ELR (cell line): ENCODE measurements at regions not wholly inside any gene's neighbourhood (a gene's known extent, or its start where the extent isn't known, plus 50 kb on each side); places are given as distances from the start of the nearest gene placed in this dataset.
A peak's percentile ranks its signal among the peaks of the same experiment; 100 is the strongest.
"Not testable (repeated sequence)": the region's sequence is repeated elsewhere in the genome, so short reads cannot be mapped to it uniquely, and the experiment has no call there.

Experiments
- DNase-seq: peaks from one replicate; pipeline ENCODE4 v3.0.0-alpha.2; 2015; ENCODE audit warnings: low read depth

DNA sequence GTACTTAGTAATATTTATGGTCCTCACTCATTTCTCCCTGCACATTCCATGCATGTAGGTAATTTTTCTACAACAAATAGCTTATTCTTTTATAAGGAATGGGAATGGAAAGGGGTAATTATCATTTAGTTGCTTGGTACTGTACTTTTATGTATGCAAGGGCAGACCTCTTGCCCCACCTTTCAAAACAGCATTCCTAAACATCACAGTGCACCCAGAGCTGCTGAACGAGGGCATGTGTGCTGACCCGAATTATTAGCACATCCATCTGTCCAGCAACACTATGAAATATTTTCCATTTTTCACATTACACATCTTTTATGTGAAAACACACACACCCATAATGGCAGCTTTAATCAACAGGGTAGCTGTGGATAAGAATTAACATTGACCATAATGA lies 228.6 kb upstream of the ARRDC3 start:
- no peak for DNase-seq

DNA sequence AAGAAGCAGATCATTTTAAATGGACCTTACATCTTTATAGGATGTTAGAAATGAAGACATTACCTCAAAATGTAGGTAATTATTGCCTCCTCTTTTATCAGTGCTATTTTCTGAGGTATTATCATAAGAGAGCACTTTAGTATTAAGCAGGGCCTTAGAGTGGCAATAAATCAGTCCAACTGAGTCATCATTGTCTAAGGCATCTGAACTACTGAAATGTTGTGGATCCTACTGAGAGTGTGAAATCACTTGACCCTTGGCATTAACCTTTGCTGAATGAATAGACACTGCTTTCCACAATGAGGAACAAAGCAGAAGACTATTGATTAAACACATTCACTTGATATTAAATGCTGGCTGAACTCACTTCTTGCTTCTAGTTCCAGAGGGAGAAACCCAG lies 224.6 kb upstream of the ARRDC3 start:
- DNase-seq: peak; percentile 3

DNA sequence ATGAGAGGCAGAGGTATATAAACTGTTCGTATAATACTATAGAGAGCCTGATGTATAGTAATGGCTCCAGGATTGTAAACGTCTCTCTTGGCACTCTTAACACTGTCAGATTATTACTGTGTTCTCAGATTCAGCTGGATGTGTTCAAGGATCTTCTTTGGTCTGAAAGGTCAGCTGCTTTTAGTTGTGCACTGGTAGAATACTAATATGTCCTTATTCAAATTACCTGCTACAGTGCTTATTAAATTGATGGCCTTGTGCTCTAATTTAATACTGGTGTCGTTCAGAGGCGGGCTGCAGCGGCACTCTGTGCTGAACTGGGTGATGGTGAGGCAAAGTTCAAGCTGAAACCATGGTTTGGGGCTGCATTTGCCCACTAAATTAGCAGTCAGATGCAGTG lies 216.7 kb upstream of the ARRDC3 start:
- no peak for DNase-seq

DNA sequence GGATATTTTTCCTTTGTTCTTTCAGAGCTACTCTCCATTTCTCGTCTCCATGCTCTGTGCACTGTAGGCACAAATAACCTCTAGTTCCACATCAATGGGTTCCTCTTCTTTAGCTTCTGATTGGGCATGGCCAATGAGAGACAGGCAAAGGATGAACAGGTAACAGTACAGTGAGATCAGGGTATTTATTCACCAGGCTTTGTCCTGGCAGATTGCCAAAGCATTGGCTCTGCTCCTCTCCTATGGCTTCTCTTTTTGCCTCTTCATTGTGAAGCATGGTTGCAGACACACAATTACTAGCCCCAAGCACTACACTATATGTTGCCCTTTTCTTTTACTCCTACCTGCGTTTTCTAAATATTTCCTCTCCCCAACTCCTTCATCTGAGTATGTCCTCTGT lies 215.1 kb upstream of the ARRDC3 start:
- DNase-seq: no peak

DNA sequence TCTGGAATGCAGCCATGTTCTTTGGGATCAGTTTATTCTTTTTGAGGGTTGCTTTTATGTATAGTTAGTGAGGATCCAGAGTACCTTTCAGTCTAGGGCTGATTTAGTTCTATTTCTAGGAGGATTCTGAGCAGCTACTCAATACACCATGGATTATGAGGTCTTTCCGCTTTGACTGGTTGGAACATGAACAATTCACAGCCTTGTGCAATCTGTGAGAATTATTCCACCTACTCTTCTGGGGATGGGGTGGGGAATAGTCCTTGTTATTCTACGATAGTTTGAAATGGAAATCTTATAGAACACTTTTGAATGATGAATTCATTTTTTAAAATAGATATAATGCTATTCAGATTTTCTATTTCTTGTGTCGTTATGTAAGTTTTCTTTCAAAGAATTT lies 212.3 kb upstream of the ARRDC3 start:
- DNase-seq: no peak

DNA sequence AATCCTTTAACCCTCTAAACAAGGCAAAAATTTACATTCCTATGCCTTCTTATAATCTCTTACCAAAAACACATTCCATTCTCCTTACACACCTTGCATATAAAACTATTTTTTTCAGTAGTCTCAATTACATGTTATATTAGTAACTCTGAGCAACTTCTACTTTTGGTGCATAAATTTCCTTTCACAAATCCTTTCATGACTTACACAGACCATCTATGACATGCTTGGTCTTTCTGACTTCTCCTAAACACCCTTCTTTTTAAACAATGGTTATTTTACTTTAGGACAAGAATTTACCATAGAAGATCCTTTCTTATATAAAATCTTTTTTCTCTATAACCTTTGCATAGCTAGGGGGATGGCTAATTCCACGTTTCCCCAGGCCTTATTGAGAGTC lies 208.0 kb upstream of the ARRDC3 start:
- peak; percentile 31 for DNase-seq

DNA sequence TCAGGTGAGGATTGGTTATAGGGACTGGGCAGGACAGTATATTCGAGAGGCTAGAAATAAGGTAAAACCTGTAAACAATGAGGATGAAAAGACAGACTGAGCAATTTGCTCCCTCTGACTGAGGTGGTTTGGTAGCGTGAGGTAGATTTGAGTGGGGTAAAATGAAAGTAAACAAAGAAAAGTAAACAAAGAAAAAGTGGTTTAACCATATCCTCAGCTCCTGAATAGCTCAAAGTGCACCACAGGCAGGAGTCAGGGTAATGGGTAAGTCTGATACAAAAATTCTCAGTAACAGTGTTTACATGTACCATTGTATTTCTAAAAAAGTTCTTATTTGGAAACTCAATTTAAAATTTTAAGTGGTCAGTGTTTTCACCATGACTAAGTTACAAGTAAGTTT lies 203.1 kb upstream of the ARRDC3 start:
- no peak for DNase-seq

DNA sequence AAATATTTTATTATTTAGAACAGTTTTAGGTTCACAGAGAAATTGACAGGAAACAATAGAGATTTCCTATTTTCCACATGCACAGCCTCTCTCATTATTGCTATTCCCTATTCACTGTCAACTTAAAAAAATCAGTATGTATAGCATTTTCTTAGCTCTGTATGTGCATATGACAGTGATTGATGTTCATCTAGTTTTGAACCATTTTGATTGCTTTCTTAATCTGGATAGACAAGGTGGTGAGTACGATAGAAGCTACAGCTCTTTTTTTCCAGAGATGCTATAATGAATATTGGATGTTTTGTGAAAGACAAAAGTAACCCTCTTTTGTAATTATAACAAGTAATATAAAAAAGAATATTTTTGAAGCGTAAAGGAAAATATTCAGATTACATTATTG lies 201.2 kb upstream of the ARRDC3 start:
- DNase-seq: no peak

DNA sequence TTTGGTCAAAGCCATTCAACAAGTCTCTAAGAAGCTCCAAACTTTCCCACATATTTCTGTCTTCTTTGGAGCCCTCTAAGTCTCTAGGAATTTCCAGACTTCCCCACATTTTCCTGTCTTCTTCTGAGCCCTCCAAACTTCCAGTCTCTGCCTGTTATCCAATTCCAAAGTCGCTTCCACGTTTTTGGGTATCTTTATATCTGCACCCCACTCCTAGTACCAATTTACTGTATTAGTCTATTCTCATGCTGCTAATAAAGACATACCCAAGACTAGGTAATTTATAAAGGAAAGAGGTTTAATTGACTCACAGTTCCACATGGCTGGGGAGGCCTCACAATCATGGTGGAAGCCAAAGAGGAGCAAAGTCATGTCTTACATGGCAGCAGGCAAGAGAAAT lies 182.9 kb upstream of the ARRDC3 start:
- DNase-seq: not testable (repeated sequence)

DNA sequence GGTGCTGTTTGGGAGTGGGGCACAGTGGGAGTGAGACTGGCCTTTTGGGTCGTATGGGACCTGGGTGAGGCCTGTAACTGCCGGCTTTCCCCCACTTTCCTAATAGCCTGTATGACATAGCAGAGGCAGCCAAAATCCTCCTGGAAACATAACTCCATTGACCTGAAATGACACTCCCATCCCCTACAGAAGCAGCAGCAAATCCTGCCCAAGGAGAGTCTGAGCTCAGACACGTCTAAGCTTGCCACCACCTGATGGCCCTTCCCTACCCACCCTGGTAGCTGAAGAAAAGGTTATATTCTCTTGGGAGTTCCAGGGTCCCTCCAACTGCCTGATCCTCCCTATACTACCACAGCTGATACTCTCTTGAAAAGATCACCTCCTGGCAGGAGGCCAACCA lies 179.8 kb upstream of the ARRDC3 start:
- DNase-seq: no peak

DNA sequence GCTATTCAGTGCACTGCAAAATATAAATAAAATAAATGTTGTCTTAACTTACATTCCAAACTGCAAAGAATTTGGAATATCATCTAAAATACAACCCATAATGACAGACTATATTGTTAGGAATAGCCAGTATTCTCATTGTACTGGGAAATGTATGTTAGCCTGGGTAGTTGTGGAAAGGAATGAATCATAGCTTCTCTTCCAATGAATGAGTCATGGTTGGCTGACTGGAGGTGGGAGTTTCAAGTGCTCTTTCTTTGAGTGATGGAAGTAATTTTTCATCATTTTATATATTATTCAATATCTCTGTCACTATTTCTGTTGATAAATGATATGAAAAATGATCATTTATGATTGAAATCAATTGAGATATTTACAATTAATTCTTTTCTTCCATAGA lies 158.6 kb upstream of the ARRDC3 start:
- peak; percentile 63 for DNase-seq

DNA sequence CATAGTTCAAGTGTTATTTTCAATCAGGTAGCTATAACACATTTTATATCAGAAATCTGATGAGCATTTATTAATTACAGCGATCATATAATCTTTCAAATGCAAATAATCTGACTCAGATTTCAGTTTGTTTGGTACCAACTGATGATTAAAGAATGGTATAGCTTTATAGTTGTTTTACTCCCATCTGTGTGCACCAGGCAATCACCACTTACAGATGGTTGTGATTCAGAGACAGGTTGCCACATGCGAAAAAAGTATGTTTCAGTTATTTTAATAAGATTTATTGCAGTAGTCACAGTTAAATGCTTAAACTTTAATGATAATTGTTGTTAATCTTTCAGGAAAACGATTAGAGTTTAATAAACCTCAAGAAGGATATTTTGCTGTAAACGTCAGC lies 155.1 kb upstream of the ARRDC3 start:
- no peak for DNase-seq

DNA sequence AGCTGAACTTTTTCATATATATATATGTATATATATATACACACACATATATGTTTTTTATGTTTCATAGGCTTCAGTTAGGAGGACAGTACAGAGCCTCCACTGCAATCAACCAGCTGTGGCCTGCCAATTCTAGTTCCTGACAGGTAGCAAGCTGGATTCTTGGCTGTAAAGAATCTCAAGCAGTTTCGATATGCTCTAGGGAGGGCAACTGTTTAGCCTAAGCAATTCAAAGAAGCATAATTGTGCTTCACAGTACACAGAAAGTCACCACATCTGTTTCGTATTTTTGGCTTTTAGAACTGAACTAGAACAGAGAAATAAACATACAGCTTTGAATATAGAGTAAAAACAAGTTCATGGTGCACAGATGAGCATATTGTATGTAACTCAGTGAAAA lies 152.4 kb upstream of the ARRDC3 start:
- no peak for DNase-seq

DNA sequence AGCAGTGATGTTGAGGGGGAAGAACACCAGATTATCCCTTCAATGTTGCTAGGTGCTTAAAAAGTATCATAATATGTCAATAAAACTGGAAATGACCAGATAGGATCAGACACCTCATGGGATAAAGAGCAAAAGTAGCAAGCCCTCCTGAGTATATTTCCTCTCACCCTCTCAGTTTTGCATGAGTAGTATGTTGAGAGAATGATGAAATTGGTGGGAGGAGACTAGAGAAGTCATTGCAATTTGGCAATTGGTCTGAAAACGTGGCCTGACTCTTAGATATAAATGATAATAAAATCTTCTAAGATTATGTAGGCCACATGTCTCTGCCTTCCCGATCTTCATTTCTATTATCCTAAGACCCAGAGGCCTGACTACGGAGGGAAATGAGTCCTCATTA lies 151.2 kb upstream of the ARRDC3 start:
- DNase-seq: no peak

DNA sequence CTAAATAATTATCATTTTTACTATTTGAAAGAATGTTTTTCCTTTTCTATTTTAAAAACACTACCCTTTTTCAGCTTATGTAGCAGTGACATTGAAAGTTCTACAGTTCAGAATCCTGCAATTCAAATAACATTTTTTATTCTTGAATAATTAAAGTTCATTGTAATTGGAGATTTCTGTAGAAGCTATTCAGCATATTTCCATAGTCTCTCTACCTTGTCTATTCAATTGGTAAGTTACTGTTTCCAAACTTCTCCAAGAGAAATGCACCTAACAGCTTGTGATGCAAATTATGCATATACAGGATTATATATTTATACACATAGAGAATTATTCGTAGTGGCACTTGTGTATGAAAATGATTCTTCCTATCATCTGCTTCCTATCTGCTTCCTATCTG lies 149.7 kb upstream of the ARRDC3 start:
- DNase-seq: no peak

DNA sequence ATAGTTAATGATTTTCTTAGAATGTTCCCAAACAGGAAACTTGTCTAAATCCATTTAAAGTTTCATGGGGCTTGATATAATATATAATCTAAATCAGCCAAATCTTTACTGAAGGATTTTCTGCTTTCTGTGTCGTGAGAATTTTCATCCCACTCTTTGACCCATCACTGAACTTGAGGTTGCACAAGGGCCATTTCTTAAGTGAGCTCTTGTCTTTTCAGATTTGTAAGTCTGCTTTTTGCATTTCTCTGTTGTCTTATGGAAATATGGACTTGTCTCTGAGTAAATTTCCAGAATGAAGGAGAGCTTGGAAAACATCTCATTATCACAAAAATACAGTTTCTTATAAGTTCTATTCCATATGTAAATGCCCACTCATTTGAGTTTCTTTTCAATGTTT lies 149.2 kb upstream of the ARRDC3 start:
- no peak for DNase-seq

DNA sequence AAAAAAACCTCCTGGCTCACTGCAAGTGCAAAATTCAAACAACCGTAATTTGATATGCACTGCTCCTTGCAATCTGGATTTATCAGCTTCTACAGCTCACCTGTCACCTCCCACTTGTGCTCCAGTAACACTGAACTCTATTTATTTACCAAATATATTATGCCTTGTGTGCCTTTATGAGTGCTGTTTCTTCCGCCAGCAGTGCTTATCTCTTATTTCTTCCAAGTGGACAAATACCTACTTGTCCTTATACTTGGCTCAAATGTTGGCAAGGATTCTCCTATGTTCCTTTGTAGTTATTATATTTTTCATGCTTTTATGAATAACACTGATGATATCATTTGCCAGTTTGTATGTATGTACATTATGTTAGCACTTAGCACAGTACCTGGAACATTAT lies 145.7 kb upstream of the ARRDC3 start:
- DNase-seq: no peak

DNA sequence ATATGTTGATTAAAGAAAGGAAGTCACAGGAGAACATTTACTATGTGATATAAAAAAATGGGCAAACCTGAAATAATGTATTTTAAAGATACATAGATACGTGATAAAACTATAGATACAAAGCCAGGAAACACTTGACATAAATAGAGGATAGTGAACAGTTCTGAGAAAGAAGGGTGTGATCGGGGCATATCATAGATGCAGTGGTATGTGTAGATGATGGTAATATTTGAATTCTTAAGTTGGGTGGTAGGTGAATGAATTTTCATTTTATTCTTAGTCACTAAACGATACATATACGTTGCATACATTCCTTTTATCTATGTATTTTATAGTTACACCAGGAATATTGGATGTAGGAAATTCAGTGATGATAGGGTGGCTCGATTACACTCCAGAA lies 138.7 kb upstream of the ARRDC3 start:
- DNase-seq: no peak

DNA sequence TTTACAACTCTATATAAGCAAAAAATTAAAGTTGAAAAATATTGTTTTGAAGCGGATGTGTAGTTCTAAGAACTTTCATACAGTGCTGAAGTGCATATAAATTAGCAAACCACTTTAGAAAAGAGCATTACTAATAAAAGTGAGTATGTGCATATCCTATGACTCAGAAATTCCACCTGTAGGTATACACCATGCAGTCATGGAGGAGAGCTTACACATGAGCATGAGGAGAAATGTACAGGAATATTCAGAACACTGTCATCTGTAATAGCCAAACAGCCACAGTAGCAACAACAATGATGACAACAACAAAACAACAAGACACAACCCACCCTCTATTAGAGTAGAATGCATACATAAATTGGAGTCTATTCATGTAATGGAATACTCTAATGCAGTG lies 138.2 kb upstream of the ARRDC3 start:
- DNase-seq: peak; percentile 57

DNA sequence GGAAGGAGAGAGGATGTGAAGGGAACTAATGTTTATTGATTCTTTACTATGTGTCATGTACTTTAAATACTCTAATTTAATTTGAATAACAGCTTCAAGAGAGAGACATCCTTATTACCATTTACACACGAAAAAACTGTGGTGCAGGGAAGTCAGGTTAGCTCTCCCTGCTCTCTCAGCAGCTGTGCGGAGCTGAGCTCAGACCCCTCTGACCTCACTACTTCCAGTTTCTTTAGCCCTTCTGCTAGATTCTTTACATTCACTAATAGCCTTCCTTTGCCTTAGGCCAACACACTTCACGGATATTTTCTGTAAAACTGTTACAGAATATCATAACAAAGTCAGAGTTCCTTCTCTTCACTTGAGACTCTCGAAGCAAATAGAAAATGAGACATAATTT lies 131.3 kb upstream of the ARRDC3 start:
- DNase-seq: no peak

DNA sequence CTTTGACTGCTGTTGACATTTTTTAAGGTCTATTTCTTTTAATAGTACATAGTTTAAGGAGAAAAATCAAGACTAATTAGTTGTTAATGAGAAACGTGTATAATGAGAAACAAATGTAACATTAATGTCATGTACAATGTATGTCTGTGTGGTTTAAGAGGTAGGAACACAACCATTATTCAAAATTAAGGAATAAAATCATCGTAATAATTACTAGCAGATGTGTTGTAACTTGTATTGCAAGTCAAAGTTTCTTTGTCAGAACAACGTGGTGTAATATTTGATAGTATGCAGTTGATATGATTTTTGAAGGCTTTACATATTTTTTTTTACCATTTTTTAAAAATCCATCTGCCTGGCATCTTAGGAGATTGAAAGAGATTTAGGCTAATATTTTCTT lies 120.2 kb upstream of the ARRDC3 start:
- no peak for DNase-seq

DNA sequence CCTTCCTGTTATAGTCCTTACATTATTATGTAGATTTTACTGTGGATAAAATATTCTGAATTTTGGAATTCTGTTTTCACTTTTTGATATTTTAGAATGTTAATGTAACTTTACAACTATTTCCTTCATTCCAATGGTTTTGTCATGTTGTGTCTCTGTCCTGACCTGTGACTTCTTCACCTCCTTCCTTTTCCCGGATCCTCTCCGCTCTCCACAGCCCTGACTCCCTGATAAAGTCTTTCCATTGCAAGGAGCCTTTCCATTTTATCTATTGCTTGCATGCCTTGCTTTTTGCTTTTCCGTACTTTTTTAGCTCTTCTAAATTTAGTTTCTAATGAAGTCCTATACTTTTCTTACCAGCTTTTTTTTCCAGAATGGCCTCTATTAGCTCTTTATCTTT lies 117.6 kb upstream of the ARRDC3 start:
- DNase-seq: no peak

DNA sequence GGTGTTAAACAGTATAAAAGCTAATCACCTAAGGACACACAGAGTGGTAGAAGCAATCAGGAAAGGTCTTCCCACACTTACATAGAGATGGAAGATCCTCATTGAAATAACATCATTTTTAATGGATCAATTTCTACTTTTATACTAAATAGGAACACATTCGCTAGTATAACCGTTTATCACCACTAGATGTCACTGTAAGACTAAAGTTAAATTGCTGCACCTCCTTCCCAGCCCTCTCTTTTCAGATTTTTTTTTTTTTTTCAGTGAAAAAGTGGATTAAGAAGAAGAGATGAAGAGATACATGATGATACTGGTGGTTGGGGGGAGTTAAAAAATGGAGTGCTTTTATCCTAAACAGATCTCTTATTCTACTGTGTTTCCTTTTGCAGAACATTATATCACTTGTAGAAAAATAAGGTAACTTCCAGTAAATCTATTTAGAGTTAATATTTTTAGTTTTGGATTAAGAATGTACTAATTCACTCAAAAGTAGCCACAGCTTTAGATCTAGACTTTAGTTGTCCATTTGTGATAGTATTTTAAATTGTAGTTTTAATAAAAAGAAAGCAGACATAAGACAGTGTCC lies 116.9 kb upstream of the ARRDC3 start:
- DNase-seq: peak; percentile 73

DNA sequence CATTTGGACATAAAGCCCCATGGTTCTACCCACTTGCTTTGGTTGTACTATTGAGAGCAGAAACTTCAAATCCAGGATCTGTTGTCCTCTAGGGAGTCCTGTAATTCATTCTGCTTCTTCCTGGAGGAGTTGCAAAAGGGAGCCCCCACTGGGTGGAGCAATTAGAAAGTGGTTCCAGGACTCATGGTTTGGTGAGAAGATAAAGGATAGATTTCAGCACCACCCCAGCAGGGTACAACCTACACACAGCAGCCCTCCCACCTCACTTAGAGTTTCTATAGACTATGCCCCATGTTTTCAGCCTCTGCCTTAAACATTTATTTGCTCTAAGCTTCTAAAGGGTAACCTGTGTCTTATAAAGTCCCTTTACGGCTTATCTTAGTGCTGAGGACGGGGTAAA lies 112.6 kb upstream of the ARRDC3 start:
- no peak for DNase-seq

DNA sequence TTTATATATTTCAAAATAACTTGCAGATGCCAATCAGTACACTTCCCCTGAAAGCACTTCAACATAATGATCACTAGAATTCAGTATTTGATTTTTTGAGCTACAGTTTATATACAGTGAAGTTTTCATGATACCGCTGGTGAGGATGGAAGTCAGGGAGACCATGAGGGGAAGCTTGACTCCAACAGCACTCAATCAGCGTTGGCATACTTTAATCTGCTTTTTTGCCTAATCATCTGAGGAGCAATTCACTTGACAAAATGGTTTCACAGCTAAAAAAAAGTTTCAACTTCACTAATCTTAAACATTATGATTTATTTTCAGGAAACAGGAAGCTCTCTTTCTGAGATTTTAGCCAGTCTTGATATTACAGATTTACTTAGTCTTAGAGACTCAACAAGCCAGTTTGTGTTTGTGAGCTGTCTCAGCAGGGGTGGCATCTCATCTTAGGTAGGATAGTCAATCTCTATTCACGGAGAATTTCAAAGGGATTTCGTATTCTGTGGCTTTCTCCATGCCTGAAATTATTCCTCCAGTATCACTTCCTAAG lies 111.4 kb upstream of the ARRDC3 start:
- DNase-seq: no peak
